MM.1S (cell line): ENCODE measurements at regions not wholly inside any gene's neighbourhood (a gene's known extent, or its start where the extent isn't known, plus 50 kb on each side); places are given as distances from the start of the nearest gene placed in this dataset.

Experiments
- DNase-seq: peaks from one replicate; pipeline ENCODE4 v3.0.0-alpha.2; 2015
- H2AFZ ChIP-seq: fragments of 300-600 bp; sonication (generic); 2 replicates; pipeline ENCODE4 v1.6.0; 2016; ENCODE audit warnings: antibody characterized with exemption, low read length
- H3F3A ChIP-seq: fragments of 300-600 bp; sonication (generic); 2 replicates; pipeline ENCODE4 v1.6.1; 2016; ENCODE audit warnings: mild to moderate bottlenecking, antibody characterized with exemption, low read length, moderate library complexity, mixed read lengths; ENCODE audit not compliant: insufficient read depth
- H3K27ac ChIP-seq: fragments of 300-600 bp; sonication (generic); 2 replicates; pipeline ENCODE4 v1.5.1; 2016; ENCODE audit warnings: mild to moderate bottlenecking, low read length
- H3K27me3 ChIP-seq: fragments of 300-600 bp; sonication (generic); replicated peaks from 2 replicates; pipeline ENCODE4 v1.6.0; 2016; ENCODE audit warnings: low read length; ENCODE audit not compliant: insufficient read depth
- H3K36me3 ChIP-seq: fragments of 300-600 bp; sonication (generic); replicated peaks from 2 replicates; pipeline ENCODE4 v1.6.1; 2016; ENCODE audit warnings: mild to moderate bottlenecking, low read length, mixed read lengths; ENCODE audit not compliant: insufficient read depth
- H3K4me1 ChIP-seq: fragments of 300-600 bp; sonication (generic); 2 replicates; pipeline ENCODE4 v1.6.1; 2016; ENCODE audit warnings: low read length, mixed read lengths
- H3K4me2 ChIP-seq: fragments of 300-600 bp; sonication (generic); 2 replicates; pipeline ENCODE4 v1.6.0; 2016; ENCODE audit warnings: low read depth, low read length
- H3K4me3 ChIP-seq: fragments of 300-600 bp; sonication (generic); 2 replicates; pipeline ENCODE4 v1.5.1; 2016; ENCODE audit warnings: low read length, mixed read lengths
- H3K79me2 ChIP-seq: fragments of 300-600 bp; sonication (generic); 2 replicates; pipeline ENCODE4 v1.6.1; 2016; ENCODE audit warnings: mixed run types, low read length, mixed read lengths
- H3K9ac ChIP-seq: fragments of 300-600 bp; sonication (generic); 2 replicates; pipeline ENCODE4 v1.6.1; 2016; ENCODE audit warnings: low read length, mixed read lengths
- H3K9me2 ChIP-seq: fragments of 300-600 bp; sonication (generic); replicated peaks from 2 replicates; pipeline ENCODE4 v1.6.1; 2016; ENCODE audit warnings: mild to moderate bottlenecking, low read length, mixed read lengths; ENCODE audit not compliant: insufficient read depth
- H3K9me3 ChIP-seq: fragments of 300-600 bp; sonication (generic); replicated peaks from 2 replicates; pipeline ENCODE4 v1.6.1; 2016; ENCODE audit warnings: mild to moderate bottlenecking, low read length, mixed read lengths; ENCODE audit not compliant: insufficient read depth
- H4K20me1 ChIP-seq: fragments of 300-600 bp; sonication (generic); 2 replicates; pipeline ENCODE4 v1.6.1; 2016; ENCODE audit warnings: mild to moderate bottlenecking, low read length, moderate library complexity, mixed read lengths; ENCODE audit not compliant: insufficient read depth
- EZH2 ChIP-seq: fragments of 300-600 bp; sonication (generic); optimal IDR thresholded peaks from 2 replicates; pipeline ENCODE3; 2017; ENCODE audit warnings: low read depth, mild to moderate bottlenecking, antibody characterized with exemption, low read length, mixed read lengths
- EZH2phosphoT487 ChIP-seq: fragments of 300-600 bp; sonication (generic); IDR thresholded peaks from 2 replicates; pipeline ENCODE4 v1.6.1; 2018; ENCODE audit warnings: antibody characterized with exemption, low read length
- TF ChIP-seq, protein P1 (sequence below): fragments of 300-600 bp; sonication (generic); IDR thresholded peaks from 2 replicates; pipeline ENCODE4 v1.5.1; 2016; ENCODE audit warnings: antibody characterized with exemption, low read length, mixed read lengths

GRCh38 chr4:143282211-143282707 lies 54.4 kb upstream of the GAB1 start:
- Histone ChIP-seq H2AFZ (0 out of 2 replicates have a peak overlapping the region, but pooled peaks have one; percentile 9), H3K27ac (no peak overlapping the region)
- DNase-seq = no peak

DNA sequence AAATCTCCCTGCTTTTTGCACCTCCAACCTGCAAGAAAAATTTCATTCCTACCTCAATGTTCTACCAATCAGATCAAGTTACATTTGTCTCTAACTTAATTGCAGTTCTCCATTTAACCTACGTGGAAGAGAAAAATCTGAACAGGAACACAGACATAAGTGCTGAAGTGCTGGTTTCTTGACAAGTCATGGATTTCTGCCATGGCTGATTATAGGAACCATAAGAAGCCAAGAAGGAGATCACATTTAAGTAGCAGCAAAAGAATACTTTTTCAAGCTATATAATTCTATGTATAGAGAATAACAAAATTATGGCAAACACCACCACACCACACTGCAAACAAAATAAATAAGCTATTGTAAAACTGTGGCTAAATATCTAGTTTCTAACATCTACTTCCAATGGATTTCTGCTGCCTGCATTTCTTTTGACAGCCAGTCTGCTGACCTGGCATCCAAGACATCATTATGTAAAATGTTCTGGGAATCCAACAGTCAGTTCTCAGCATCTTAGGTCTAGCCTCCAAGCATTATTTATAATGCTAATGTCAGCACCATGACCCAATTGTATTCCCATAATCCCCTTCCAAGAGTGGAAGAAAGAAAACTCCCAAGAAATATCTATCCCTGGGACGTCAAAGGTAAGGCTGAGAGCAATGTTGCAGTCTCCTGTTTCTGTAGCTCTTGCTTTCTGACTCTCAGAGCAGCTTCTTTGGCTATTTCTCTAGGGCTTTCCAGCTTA lies 50.8 kb upstream of the GAB1 start:
- H3K27me3 ChIP-seq = no peaks in the 10 kb centered on the region
- no peak for DNase-seq
- H3K27ac ChIP-seq = no peak overlapping the region
- peaks cover 20% of the 10 kb centered on the region for H3K4me1 ChIP-seq
- H2AFZ ChIP-seq = no peak overlapping the region
- no peaks in the 10 kb centered on the region for H3K36me3 ChIP-seq
- H3K9me2 ChIP-seq = no peaks in the 10 kb centered on the region
- TF ChIP-seq, protein P1, sequence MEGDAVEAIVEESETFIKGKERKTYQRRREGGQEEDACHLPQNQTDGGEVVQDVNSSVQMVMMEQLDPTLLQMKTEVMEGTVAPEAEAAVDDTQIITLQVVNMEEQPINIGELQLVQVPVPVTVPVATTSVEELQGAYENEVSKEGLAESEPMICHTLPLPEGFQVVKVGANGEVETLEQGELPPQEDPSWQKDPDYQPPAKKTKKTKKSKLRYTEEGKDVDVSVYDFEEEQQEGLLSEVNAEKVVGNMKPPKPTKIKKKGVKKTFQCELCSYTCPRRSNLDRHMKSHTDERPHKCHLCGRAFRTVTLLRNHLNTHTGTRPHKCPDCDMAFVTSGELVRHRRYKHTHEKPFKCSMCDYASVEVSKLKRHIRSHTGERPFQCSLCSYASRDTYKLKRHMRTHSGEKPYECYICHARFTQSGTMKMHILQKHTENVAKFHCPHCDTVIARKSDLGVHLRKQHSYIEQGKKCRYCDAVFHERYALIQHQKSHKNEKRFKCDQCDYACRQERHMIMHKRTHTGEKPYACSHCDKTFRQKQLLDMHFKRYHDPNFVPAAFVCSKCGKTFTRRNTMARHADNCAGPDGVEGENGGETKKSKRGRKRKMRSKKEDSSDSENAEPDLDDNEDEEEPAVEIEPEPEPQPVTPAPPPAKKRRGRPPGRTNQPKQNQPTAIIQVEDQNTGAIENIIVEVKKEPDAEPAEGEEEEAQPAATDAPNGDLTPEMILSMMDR = no peak
- TF ChIP-seq EZH2phosphoT487 (no peak), EZH2 (no peak)
- H4K20me1 ChIP-seq = no peaks in the 10 kb centered on the region
- H3K4me3 ChIP-seq = no peak overlapping the region
- no peak overlapping the region for H3K9ac ChIP-seq
- no peaks in the 10 kb centered on the region for H3K9me3 ChIP-seq
- no peaks in the 10 kb centered on the region for H3K79me2 ChIP-seq
- H3F3A ChIP-seq = no peaks in the 10 kb centered on the region
- H3K4me2 ChIP-seq = no peak overlapping the region

More at GRCh38 chr4:143282211-143282707, 54.4 kb upstream of the GAB1 start:
- no peaks in the 10 kb centered on the region for H4K20me1 ChIP-seq
- H3K36me3 ChIP-seq = no peaks in the 10 kb centered on the region
- no peaks in the 10 kb centered on the region for H3K9me2 ChIP-seq
- no peaks in the 10 kb centered on the region for H3K9me3 ChIP-seq
- H3K4me1 ChIP-seq = peaks cover 20% of the 10 kb centered on the region
- no peak overlapping the region for H3K4me3 ChIP-seq
- H3K9ac ChIP-seq = no peak overlapping the region
- no peak overlapping the region for H3K4me2 ChIP-seq
- no peak for TF ChIP-seq EZH2
- TF ChIP-seq, protein P1 = no peak
- no peaks in the 10 kb centered on the region for H3K27me3 ChIP-seq
- no peaks in the 10 kb centered on the region for H3F3A ChIP-seq
- no peaks in the 10 kb centered on the region for H3K79me2 ChIP-seq

GRCh38 chr4:143286701-143287571 lies 49.7 kb upstream of the GAB1 start:
- no peaks in the 10 kb centered on the region for H3K9me3 ChIP-seq
- H3K4me3 ChIP-seq = no peak overlapping the region
- H3K79me2 ChIP-seq = no peaks in the 10 kb centered on the region
- peak; percentile 40 for DNase-seq
- no peak overlapping the region for H3K9ac ChIP-seq
- TF ChIP-seq EZH2 (no peak), EZH2phosphoT487 (no peak)
- TF ChIP-seq, protein P1 = no peak
- peaks cover 13% of the 10 kb centered on the region for H3K4me1 ChIP-seq
- no peaks in the 10 kb centered on the region for H4K20me1 ChIP-seq
- no peak overlapping the region for H3K27ac ChIP-seq
- no peaks in the 10 kb centered on the region for H3K36me3 ChIP-seq
- no peaks in the 10 kb centered on the region for H3K27me3 ChIP-seq
- no peaks in the 10 kb centered on the region for H3F3A ChIP-seq
- H3K9me2 ChIP-seq = no peaks in the 10 kb centered on the region
- H2AFZ ChIP-seq = no peak overlapping the region
- no peak overlapping the region for H3K4me2 ChIP-seq
